ENCODE measurements at regions not wholly inside any gene's neighbourhood (a gene's known extent, or its start where the extent isn't known, plus 50 kb on each side); places are given as distances from the start of the nearest gene placed in this dataset.
"Not testable (repeated sequence)": the region's sequence is repeated elsewhere in the genome, so short reads cannot be mapped to it uniquely, and the experiment has no call there.

DNA sequence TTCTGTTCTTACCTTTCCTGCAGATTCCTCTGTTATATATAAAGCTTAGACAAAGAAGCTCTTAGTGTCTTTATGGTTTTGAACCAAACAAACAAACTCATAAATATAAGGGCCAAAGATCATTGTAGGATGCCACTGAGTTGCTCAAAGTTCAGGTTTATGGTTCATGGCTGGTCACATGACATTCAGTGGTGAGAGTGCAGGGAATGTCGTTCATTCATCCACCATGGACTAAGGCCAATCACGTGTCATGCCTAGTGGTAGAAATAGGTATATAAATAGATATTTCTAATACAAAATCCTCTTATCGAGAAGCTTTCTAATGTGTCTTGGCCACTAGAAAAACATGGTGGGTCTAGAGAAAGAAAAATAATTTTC lies 119.4 kb downstream of the GATA3 start:
- no peak for DNase-seq (ENCODE audit: low read depth)

- no peak for DNase-seq (ENCODE audit: low read depth)
Measured at GRCh38 chr10:8174762-8175161, 120.3 kb downstream of the GATA3 start.

DNA sequence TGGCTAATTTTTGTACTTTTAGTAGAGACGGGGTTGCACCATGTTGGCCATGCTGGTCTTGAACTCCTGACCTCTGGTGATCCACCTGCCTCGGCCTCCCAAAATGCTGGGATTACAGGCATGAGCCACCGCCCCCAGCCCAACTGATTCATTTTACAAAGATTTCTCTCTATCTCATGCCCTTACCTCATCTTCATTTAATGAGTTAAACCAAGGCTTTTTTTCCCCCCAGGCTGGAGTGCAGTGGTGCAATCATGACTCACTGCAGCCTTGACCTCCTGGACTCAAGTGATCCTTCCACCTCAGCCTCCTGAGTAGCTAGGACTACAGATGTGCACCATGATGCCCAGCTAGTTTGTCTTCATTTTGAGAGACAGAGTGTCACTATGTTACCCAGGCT lies 123.0 kb downstream of the GATA3 start:
- DNase-seq (ENCODE audit: low read depth): not testable (repeated sequence)

GRCh38 chr10:8179773-8180172 lies 125.3 kb downstream of the GATA3 start:
- not testable (repeated sequence) for DNase-seq (ENCODE audit: low read depth)

DNA sequence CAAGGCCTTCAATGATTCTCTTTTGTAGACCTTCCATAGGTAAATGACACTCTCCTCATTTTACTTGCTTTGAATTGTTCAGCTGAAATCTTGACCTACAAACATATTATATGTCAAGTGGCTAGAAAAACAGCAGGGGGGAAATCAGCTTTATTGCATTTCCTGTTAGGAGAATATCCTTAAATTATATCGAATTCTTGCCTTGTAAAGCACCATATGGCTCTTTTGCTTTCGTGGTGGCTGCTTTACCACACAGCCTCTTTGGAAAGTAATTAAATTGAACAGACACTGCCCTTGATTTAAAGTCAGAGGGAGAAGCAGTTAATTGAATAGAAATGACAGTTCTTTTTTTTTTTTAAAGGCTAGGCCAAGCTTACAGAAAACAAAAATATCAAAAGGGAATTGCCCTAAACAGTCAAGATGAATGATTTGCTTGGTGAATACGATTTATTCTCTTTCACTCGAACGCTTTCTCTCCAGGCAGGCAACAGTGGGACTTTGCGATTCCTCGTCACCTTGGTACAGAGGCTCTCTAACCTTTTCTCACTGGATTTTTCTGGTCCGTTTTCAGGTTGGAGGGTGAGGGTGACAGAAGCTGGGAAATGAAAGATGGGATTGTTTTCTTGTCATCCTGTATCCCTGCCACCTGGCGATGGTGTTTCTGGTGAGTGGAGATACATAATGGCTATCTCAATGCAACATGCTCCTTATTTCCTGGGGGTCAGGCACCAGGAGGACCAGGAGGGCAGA lies 126.0 kb downstream of the GATA3 start:
- DNase-seq (ENCODE audit: low read depth): no peak

DNA sequence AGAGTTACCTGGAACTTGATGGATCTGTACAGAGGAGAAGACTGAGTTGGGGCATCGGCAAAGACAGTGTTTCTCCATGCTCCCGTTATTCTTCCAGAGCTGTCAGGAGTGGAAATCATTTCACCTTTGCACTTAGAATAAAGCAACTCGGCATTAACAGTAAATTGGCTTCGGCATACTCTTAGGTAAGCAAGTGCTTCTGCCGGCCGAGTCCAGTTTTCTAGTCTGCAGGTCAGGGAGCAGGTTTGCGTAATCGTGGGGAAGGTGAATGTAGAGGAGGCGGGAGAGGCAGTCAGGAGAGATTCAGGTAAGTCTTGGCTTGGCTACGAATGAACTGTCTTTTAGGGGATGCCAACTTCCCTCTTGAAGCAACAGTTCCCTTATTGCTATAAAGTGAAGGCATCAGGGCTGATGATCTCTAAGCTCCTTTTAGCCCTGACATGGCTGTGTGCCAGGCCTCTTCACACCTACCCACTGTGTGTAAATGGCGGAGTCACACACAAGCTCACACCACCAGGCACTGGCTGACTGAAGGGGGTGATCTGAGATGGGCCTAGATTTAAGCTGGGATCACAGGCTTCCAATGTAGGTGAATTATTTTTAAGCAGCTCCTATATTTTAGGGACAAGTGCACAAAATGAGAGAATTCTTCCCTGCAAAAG lies 127.1 kb downstream of the GATA3 start:
- DNase-seq (ENCODE audit: low read depth): no peak

GRCh38 chr10:8182806-8183205 lies 128.3 kb downstream of the GATA3 start:
- no peak for DNase-seq (ENCODE audit: low read depth)

DNA sequence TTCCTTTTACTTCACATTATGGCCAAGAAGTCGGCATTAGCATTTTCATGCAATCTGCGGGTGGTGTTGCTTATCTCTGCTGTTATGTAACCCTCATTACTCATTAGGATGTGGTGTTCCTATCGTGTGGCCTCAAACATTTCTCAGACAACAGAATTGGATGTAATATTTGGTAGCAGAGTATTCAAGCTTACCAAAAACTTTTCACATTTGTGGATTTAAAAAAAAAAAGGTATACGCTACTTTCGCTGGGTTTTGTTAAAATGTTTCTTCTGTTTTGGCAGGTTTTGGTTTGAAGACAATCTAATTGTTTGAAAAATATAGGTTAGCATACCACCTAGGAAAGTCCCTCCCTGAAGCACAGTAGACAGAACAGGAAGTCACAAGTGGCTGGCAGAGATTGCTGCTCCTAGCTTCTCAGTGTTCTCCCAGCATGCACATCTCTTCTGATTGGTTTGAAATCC lies 128.8 kb downstream of the GATA3 start:
- no peak for DNase-seq (ENCODE audit: low read depth)

- no peak for DNase-seq (ENCODE audit: low read depth)
Measured at GRCh38 chr10:8187171-8187666, 132.7 kb downstream of the GATA3 start.

DNA sequence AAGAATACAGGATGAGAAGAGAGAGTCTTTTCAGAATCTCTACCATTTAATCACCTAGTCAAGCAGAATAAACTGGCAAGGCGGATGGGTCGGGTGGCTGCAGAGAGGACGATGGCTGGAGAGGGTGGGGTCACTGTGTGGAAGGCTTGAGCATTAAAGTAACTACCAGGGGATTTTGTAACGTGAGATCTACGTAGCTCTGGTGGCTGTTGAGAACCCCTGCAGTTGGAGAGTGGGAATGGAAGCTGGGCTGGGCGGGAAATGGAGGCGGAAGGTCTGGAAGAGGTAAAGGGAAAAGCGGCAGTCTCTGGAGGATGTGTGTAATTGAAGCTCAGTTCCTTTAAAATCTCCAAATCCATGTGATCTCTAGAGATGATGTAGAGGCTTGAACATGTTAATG lies 135.0 kb downstream of the GATA3 start:
- no peak for DNase-seq (ENCODE audit: low read depth)

GRCh38 chr10:8192301-8192700 lies 137.8 kb downstream of the GATA3 start:
- no peak for DNase-seq (ENCODE audit: low read depth)

DNA sequence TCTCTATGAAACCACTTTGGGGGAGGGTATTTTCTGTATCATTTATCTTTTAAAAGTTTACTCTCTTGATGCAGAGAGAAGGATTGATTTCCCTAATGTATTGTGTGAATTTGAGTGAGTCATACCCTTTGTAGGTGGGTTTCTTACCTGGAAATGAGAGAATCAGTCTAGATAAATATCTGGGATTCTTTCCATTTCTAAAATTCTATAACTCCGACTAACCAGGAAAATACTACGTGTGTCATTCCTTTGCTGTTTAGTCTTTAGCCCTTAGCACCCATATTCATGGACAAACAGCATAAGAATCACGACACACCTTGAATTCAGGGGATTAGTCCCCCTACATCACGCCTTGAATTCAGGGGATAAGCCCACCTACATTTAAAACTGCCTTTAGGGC lies 139.1 kb downstream of the GATA3 start:
- DNase-seq (ENCODE audit: low read depth): no peak

GRCh38 chr10:8194050-8194449 lies 139.6 kb downstream of the GATA3 start:
- no peak for DNase-seq (ENCODE audit: low read depth)

DNA sequence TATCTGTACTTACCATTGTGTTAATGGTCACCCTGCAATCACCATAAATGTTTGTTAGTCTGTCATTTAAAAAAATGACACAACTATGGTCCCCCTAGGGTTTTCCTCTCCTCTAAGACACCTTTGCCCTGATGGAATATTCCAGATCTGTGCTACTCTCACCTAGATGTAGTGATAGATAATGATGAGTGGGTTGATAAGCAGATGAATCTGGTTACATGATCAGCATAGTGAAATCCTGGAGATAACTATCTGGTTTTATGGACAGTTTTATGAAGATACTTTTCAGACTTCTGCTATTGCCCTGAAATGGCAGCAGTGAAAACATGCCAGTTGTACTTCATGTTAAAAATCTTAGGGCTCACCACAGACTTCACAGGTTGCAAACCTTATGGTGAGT lies 152.4 kb downstream of the GATA3 start:
- DNase-seq (ENCODE audit: low read depth): no peak

DNA sequence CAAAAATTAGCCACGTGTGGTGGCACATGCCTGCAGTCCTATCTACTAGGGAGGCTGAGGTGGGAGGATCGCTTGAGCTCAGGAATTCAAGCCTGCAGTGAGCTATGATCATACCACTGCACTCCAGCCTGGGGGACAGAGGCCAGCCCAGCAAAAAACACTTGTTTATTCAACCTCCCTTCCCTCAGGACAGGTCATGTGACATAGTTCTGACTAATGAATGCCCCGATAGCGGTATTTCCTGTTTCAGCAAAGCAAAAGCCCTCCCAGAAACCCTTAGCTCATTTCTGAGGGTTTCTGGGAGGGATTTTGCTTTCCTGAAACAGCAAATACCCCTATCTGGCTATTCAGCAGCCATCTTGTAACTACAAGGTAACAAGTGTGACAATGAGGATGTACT lies 157.1 kb downstream of the GATA3 start:
- DNase-seq (ENCODE audit: low read depth): no peak

DNA sequence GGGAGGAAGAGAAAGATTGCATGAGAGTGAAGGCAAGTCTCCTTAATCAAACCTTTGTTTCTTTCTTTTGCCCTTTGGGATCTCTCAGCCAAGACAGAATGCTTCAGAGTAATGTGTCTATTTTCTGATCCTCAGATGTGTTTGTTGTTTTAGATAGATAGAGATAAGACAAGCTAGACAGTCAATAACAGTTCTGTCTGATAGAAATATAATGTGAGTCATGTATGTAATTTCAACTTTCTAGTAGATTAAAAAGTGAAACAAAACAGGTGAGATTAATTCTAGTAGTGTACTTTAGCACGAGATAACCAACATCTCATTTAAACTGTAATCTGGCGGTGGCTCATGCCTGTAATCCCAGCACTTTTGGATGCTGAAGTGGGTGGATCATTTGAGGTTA lies 159.2 kb downstream of the GATA3 start:
- DNase-seq (ENCODE audit: low read depth): no peak

DNA sequence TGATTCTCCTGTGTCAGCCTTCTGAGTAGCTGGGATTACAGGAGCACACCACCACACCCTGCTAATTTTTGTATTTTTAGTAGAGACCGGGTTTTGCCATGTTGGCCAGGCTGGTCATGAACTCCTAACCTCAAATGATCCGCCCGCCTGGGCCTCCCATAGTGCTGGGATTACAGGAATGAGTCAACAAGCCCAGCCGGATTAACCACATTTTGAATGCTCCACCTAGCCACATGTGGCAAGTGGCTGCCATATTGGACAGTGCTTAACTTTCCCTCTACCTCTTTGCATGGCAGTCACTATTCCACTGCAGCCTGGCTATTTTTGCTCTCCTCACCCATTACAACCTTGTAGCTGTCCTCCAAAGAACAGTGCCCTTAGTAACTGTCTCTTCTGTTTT lies 160.1 kb downstream of the GATA3 start:
- no peak for DNase-seq (ENCODE audit: low read depth)

GRCh38 chr10:8216893-8217292 lies 162.4 kb downstream of the GATA3 start:
- DNase-seq (ENCODE audit: low read depth): no peak

DNA sequence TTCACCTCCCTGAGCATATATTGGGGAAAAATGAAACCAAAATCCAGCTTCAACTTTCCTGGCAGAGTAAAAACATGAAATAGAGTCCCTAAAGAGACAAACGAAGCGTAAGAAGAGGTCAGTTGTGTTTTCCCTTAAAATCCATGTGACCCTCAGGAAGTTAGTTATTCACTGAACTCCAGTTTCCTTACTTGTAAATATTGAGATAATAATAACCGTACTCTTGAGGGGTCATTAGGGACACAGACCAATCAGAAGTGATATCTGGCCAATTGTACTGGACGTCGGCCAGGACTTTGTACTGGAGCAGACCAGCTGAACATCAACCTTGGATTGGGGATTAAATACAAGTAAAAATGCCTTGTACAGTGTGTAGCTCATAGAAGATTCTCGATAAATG lies 167.0 kb downstream of the GATA3 start:
- DNase-seq (ENCODE audit: low read depth): no peak

- DNase-seq (ENCODE audit: low read depth): no peak
Measured at GRCh38 chr10:8224591-8224990, 170.1 kb downstream of the GATA3 start.

- DNase-seq (ENCODE audit: low read depth): no peak
Measured at GRCh38 chr10:8225187-8225586, 170.7 kb downstream of the GATA3 start.

DNA sequence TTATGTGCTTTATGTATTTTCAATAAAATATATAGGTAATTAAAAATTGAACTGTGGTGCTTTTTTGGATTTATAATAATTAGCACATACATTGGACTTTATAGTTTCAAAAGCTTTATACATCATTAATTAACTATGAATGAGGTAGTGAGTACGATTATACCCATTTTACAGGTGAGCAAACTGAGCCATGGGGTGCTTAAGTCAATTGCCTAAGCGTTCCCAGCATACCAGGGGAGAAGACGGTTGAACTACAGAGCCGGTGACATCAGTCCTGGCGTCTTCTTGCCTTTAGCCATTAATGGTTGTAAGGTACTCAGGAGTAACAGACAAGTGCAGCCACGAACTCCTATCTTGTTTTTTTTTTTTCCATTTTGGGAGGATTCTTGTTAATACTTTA lies 172.8 kb downstream of the GATA3 start:
- no peak for DNase-seq (ENCODE audit: low read depth)

DNA sequence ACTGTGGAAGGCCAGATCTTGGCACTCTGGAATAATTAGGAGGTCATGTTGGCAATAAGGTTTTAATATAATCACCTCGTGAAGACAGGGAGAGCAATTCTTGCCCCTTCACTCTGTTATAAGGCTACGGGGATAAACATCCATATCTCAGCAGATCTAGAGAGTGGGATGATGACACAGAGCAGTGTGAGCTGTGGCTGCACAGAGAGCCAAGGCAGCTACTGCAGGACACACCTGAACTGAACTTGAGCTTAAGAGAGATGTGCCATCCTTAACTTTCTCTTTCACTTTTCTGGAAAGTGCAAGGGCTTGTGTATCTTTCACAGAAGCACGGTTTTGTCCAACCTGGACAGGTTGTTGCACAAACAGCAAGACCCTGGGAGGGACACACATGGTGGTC lies 174.7 kb downstream of the GATA3 start:
- DNase-seq (ENCODE audit: low read depth): no peak

DNA sequence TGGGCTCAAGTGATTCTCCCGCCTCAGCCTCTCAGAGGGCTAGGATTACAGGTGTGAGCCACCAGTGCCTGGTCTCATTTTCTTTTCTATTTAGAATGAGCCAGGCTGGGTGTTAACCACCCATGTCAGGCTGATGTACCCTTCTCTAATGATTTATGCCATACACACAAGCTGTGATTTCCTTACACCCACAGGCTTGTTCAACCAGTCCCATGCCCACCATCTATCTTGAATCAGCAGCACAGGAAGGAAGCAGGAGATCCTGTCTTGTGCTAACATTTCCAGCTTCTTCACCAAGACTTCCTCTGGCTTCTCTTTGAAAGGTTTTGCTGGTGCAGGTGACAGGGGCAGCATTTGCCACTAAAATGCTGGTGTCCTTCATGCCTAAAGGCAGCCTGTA lies 176.4 kb downstream of the GATA3 start:
- no peak for DNase-seq (ENCODE audit: low read depth)

All from activated T-cell treated with anti-CD3 and anti-CD28 coated beads for 48 hours (primary cell).